ENCODE measurements at regions not wholly inside any gene's neighbourhood (a gene's known extent, or its start where the extent isn't known, plus 50 kb on each side); places are given as distances from the start of the nearest gene placed in this dataset.

DNA sequence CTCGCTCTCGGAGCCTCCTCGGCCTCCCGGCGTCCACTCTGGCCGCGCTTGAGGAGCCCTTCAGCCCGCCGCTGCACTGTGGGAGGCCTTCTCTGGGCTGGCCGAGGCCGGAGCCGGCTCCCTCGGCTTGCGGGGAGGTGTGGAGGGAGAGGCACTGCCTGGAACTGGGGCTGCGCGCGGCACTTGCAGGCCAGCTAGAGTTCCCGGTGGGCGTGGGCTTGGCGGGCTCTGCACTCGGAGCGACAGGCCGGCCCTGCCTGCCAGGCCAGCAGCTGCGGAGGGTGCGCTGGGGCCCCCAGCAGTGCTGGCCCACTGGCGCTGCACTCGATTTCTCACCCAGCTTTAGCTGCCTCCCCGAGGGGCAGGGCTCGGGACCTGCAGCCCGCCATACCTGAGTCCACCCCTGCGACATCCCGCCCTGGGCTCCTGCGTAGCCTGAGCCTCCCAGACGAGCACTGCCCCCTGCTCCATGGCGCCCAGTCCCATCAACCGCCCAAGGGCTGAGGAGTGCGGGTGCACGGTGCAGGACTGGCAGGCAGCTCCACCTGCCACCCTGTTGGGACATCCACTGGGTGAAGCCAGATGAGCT, 765.0 kb downstream of the IGSF11 start:
- Histone ChIP-seq H4K5ac (ENCODE audit: insufficient read length, low read depth, low read length) (no peak overlapping the region), H3K18ac (ENCODE audit: extremely low read depth, low read length) (no peak overlapping the region), H3K4ac (replicated peaks; ENCODE audit: insufficient read length, low read depth, low read length) (no peak overlapping the region), H2BK5ac (ENCODE audit: low read depth, low read length) (no peak overlapping the region), H3K4me2 (ENCODE audit: insufficient read depth in 1 of 2, low read depth in 2 of 2, low read length in 2 of 2) (no peak overlapping the region), H2AFZ (ENCODE audit: low read length) (no peak overlapping the region), H3K27me3 (replicated peaks in 1 of 4; ENCODE audit: control insufficient read depth in 3 of 4, extremely low read depth in 1 of 4, insufficient read depth in 3 of 4, low read length in 3 of 4) (no peaks in the 10 kb centered on the region), H3K9me3 (ENCODE audit: insufficient read depth in 2 of 2, low read depth in 1 of 2, low read length in 1 of 2) (peaks cover 0 to 7% of the 10 kb centered on the region in 2 experiments; a peak in 1 of 4 replicates), H4K8ac (ENCODE audit: extremely low read depth, insufficient read depth, low read length) (no peak overlapping the region), H4K91ac (replicated peaks; ENCODE audit: insufficient read length, low read length) (no peak overlapping the region), H3K9ac (replicated peaks in 1 of 4; ENCODE audit: extremely low read depth in 1 of 4, low read depth in 3 of 4, low read length in 3 of 4) (no peak overlapping the region), H3K27ac (ENCODE audit: low read depth, low read length) (no peak overlapping the region), H2AK5ac (ENCODE audit: low read depth, low read length) (no peak overlapping the region), H3K4me1 (replicated peaks in 1 of 4; ENCODE audit: control insufficient read depth in 3 of 4, insufficient read depth in 4 of 4, low read length in 3 of 4) (no peaks in the 10 kb centered on the region), H3K36me3 (ENCODE audit: control insufficient read depth in 2 of 4, insufficient read depth in 4 of 4, low read length in 3 of 4) (no peaks in the 10 kb centered on the region; a peak in 1 of 8 replicates), H2BK20ac (ENCODE audit: low read length) (no peak overlapping the region), H2BK12ac (ENCODE audit: low read depth, low read length) (no peak overlapping the region), H3K4me3 (ENCODE audit: extremely low read depth in 1 of 4, insufficient read depth in 2 of 4, low read depth in 3 of 4, low read length in 4 of 4) (no peak overlapping the region), H3K23ac (ENCODE audit: insufficient read length) (no peak overlapping the region), H3K79me2 (ENCODE audit: control insufficient read depth in 1 of 2, insufficient read depth in 2 of 2, low read length in 2 of 2) (no peaks in the 10 kb centered on the region), H3K14ac (ENCODE audit: insufficient read length) (no peak overlapping the region), H4K20me1 (replicated peaks in 1 of 2; ENCODE audit: control insufficient read depth in 1 of 2, insufficient read depth in 2 of 2, low read length in 2 of 2) (no peaks in the 10 kb centered on the region), H3K79me1 (ENCODE audit: low read depth, low read length) (no peaks in the 10 kb centered on the region), H3K56ac (replicated peaks; ENCODE audit: insufficient read length, low read depth, low read length) (no peak overlapping the region), H2BK120ac (replicated peaks; ENCODE audit: low read depth, low read length) (no peak overlapping the region), H3K23me2 (ENCODE audit: low read depth, low read length) (no peaks in the 10 kb centered on the region), H2BK15ac (ENCODE audit: low read length) (no peak overlapping the region)
- POLR2A ChIA-PET (ENCODE audit: partially characterized antibody) = no interaction called here
- CTCF ChIA-PET (ENCODE audit: partially characterized antibody) = interaction anchor here (0.9 to 1.3 kb wide), 2 partner anchors 11 to 12 kb away, joined by 3 read pairs; no protein-coding TSS in a partner anchor
- 94% methylated on average over 30 of the region's 38 CpGs; no CpG with 5 or more reads in 1 of the 2 experiments for WGBS, 2 experiments (ENCODE audit: extremely low coverage in 1 of 2, insufficient coverage in 1 of 2, insufficient read length in 1 of 2, insufficient replicate concordance in 2 of 2, low coverage in 1 of 2, low lambda C conversion rate in 2 of 2, missing lambda C conversion rate in 1 of 2)
- FAIRE-seq (no peak), DNase-seq (ENCODE audit: low read depth in 1 of 2, low spot score in 2 of 2) (no peak)
- TF ChIP-seq HDAC6 (IDR thresholded peaks at IDR 0.05; ENCODE audit: low read depth, low read length) (no peak), KDM1A (IDR thresholded peaks at IDR 0.05; ENCODE audit: borderline replicate concordance, low read length) (no peak), CHD2 (IDR thresholded peaks at IDR 0.05; ENCODE audit: low read length) (no peak), PHF8 (conservative IDR thresholded peaks at IDR 0.05; ENCODE audit: low read depth, low read length) (no peak), KDM4A (IDR thresholded peaks at IDR 0.05; ENCODE audit: low read depth, low read length, severe bottlenecking) (no peak), SP4 (IDR thresholded peaks at IDR 0.05; ENCODE audit: low read length) (no peak), CTBP2 (IDR thresholded peaks at IDR 0.05; ENCODE audit: borderline replicate concordance, insufficient read depth, insufficient read length, low read length) (no peak), TCF12 (IDR thresholded peaks at IDR 0.05; ENCODE audit: low read depth, low read length) (no peak), EP300 (IDR thresholded peaks at IDR 0.05; ENCODE audit: borderline replicate concordance in 1 of 2, low read depth in 2 of 2, low read length in 2 of 2) (no peak), RAD21 (IDR thresholded peaks at IDR 0.05 in 1 of 2, conservative IDR thresholded peaks at IDR 0.05 in 1 of 2; ENCODE audit: low read depth in 2 of 2, low read length in 2 of 2) (no peak)
